SIG-M5 treated with dmso at 0.1 percent for 504 hours (cell line): ENCODE measurements at regions not wholly inside any gene's neighbourhood (a gene's known extent, or its start where the extent isn't known, plus 50 kb on each side); places are given as distances from the start of the nearest gene placed in this dataset.
A peak's percentile ranks its signal among the peaks of the same experiment; 100 is the strongest.
"Not testable (repeated sequence)": the region's sequence is repeated elsewhere in the genome, so short reads cannot be mapped to it uniquely, and the experiment has no call there.

Source experiments
- DNase-seq: peaks from one replicate; lab custom pipeline; 2025; ENCODE audit not compliant: unreplicated experiment; lab: John Stamatoyannopoulos, UW

DNA sequence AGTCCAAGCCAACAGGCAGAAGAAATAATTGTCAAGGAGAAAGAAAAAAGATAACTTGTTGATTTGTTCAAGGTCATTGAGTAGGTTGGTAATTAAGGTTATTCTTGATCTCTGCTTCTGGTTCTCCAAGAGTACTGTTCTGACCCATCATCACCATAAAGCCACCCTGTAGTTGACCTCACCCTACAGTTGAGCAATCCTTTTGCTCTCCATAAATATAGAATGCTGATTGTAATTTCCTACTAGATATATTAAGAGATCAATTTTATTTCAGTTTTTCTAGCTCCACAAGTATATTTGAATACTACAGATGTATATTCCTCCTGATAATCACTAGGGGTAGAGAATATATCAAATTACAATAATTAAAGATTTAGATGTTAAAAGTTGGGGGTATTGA, 350.5 kb upstream of the PDE3A start:
- no peak for DNase-seq

GRCh38 chr12:20018406-20018805, 349.9 kb upstream of the PDE3A start:
- no peak for DNase-seq

GRCh38 chr12:20024194-20024593, 344.1 kb upstream of the PDE3A start:
- DNase-seq, result no peak

GRCh38 chr12:20028033-20028432, 340.3 kb upstream of the PDE3A start:
- peak; percentile 72 for DNase-seq

- no peak for DNase-seq
Measured at GRCh38 chr12:20030826-20031225, 337.5 kb upstream of the PDE3A start.

GRCh38 chr12:20039562-20039961, 328.8 kb upstream of the PDE3A start:
- no peak for DNase-seq

- DNase-seq, result no peak
Measured at GRCh38 chr12:20040184-20040583, 328.2 kb upstream of the PDE3A start.

- DNase-seq, result no peak
Measured at GRCh38 chr12:20040831-20041230, 327.5 kb upstream of the PDE3A start.

DNA sequence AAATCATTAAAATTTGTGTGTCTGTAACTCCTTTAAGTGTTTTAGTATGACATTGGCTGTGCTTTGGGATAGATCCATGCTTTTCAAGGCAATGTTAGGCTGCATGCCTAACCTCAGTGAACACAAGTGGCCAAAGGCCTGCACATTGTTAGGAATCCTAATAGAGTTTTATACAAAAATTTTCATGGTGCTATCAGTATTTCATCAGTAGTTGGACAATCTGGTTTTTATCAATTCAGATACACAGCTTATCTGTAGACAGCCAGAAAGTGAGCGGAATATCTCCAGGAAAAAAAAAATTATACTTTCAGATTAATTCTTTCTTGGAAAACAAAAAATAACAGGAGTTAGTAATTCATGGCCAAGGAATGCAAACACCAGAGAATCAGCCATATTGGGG, 324.0 kb upstream of the PDE3A start:
- no peak for DNase-seq

GRCh38 chr12:20044846-20045245, 323.5 kb upstream of the PDE3A start:
- no peak for DNase-seq

DNA sequence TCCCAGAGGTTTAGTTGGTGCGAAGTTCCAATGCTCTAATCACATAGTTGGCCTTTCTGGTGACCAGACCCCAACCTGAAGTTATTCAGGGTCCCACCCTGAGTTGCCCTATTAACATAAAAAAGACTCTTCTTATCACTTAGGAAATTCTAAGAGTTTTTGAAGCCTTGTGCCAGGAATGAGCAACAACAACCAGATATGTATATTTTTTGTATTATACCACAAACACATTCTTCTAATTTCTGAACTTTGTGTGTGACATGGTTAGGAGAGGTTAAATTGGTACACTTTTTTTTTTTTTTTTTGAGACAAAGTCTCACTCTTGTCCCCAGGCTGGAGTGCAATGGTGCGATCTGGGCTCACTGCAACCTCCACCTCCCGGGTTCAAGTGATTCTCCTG, 320.4 kb upstream of the PDE3A start:
- no peak for DNase-seq

DNA sequence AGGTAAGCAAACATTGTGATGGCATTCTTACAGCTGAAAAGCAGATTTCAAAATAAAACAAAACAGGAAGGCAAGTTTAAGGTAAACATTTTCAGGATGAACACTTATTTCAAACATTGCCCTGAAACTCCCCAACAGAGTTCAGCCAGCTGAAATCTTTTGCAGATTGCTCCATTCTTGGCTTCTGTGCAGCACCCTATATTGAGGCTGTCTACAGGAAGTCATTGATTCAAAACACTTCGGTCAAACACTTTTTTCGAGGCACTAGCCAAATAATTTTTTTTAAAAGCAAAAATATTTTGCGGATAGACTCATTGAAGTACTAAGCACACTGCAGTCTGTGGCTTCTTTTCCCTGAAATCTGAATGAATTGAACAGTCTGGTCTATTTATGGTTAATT, 318.1 kb upstream of the PDE3A start:
- DNase-seq, result no peak

DNA sequence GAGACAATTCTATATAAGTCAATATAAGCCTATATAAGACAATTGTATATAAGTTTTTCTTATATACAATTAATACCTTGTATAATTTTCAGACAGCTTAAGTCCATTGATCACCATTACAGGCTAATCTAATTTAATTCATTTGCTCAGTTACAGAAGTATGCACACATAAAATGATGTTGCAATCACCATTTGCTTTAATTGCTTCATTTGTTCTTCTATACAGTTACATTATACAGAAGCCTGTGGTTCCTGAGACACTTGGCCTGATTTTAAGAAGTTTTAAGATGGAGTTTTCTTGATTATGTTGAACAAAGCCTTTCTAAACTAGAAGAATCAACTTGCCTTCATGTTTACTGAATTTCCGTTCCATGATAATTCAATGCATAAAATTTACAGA, 314.6 kb upstream of the PDE3A start:
- no peak for DNase-seq

DNA sequence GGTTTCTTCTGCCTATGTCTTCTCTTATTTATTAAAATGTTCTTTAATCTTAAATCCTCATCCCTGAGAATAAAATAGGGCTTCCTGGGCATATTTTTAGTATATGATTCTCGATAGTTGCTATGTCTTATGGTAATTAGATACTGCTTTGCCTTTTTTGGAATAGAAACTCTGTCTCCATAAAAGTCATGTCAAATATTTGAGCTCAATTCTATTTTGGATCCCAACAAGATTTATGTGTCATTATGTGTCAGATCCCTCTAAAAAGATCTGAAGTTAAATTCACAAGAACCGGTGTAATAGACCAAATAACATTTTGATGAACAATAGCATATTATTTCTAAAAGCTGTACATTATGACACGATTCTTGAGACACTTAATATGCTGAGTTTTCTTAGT, 312.5 kb upstream of the PDE3A start:
- DNase-seq, result no peak

DNA sequence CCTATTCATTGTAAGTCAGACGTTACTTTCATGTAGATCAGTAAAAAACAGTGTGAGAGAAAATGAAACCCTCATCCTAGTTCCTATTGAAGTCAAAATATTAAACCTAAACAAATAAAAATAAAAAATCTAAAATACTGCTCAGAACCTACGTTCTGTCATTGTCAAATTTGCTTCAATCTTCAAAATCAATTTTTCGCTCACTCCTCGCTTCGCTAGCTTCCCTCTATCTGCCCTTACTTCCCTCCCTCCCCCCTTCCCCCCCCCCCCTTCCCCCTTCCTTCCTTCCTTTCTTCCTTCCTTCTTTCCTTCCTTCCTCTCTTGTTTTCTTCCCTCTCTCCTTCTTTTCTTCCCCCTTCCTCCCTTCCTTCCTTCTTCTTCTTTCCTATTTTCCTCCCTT, 310.9 kb upstream of the PDE3A start:
- DNase-seq, result no peak

DNA sequence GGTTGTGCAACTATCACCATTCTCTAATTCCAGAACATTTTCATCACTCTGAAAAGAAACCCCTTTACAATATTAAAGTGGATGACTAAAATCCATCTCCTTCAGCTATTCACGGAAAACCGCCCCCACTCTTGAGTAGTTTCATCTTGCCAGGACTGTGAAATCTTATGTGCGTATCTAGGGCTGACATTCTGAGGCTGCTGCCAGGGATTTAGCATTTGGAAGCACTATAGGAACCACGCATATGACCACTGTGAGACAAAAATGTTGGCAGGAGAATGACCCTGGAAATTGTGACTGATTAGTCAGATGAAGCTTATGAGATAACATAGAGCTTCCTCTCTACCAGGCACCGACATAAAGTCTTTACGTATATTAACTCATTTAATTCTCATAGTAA, 305.2 kb upstream of the PDE3A start:
- no peak for DNase-seq

- DNase-seq, result no peak
Measured at GRCh38 chr12:20077618-20078017, 290.7 kb upstream of the PDE3A start.

DNA sequence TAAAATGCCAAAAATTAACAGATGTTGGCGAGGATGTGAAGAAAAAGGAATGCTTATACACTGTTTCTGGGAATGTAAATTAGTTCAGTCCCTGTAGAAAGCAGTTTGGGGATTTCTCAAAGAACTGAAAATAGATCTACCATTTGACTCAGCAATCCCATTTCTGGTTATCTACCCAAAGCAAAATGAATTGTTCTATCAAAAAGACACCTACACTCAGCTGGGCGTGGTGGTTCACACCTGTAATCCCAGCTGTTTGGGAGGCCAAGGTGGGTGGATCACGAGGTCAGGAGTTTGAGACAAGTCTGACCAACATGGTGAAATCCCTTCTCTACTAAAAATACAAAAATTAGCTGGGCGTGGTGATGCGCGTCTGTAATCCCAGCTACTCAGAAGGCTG, 279.3 kb upstream of the PDE3A start:
- DNase-seq, result no peak

DNA sequence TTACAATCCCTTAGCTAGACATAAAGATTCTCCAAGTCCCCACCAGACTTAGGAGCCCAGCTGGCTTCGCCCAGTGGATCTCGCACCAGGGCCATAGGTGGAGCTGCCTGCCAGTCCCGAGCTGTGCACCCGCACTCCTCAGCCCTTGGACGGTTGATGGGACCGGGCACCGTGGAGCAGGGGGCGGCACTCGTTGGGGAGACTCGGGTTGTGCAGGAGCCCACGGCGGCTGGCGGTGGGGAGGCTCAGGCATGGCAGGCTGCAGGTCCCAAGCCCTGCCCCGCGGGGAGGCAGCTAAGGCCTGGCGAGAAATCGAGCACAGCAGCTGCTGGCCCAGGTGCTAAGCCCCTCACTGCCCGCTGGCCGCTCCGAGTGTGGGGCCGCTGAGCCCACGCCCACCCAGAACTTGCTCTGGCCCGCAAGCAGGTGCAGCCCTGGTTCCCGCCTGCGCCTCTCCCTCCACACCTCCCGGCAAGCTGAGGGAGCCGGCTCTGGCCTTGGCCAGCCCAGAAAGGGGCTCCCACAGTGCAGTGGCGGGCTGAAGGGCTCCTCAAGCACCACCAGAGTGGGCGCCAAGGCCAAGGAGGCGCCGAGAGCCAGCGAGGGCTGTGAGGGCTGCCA, 275.0 kb upstream of the PDE3A start:
- not testable (repeated sequence) for DNase-seq

DNA sequence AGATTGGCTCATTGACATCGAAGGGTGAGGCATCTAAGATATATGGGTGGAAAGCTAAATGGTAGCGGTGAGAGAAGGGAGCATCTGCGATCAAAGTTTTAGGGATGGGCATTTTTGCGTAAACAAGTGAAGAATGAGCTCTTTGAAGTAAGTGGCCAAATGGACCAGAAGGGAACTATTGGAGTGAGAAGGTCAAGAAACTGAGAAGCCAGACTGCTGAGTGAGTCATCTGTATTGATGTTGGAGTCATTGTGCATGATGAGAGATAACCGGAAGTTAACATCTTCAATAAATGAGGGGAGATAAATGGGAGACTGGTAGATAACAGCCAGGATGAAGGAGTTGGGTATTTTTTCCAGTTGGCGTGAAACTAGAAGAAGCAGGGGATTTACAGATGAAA, 271.9 kb upstream of the PDE3A start:
- no peak for DNase-seq

- DNase-seq, result no peak
Measured at GRCh38 chr12:20097626-20098025, 270.7 kb upstream of the PDE3A start.

- DNase-seq, result no peak
Measured at GRCh38 chr12:20099395-20100183, 268.7 kb upstream of the PDE3A start.

DNA sequence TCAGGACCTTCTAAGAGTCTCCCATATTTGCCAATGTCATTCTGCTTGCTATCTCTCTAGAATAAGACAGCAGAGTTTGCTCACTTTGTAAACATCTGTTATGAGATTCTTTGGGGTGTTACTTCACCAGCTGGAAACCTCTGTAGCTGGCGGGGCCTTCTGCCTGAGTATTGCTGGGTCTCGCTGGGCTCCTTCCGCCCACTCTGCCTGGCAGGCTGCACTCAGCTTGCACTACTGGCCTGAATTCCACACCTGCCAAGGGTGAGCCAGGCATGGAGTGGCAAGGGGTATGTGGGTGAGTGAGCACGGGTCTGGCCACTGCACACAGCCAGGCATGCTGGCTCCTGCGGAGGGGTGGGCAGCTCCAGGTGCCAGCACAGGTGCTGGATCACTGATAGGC, 267.3 kb upstream of the PDE3A start:
- DNase-seq, result no peak
